ENCODE measurements at regions not wholly inside any gene's neighbourhood (a gene's known extent, or its start where the extent isn't known, plus 50 kb on each side); places are given as distances from the start of the nearest gene placed in this dataset.

DNA sequence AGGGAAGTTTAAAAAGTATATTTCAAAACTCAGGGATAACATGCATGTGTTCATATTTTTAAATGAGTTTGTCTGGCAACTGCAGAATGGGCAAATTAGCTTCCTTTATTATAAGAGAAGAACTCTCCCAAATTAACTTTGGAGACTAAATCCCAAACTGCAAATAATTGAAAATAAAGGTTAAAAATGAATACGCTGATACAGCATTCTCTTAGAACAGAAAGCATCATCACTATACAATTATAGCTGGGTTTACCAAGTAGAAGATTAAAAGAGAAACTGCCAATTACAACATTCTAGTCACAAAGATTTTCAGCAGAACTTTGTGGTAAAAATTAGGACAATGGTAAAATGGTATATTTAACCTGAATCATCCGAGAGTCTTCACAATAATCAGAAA, 73.3 kb downstream of the OLFM4 start:
- Histone ChIP-seq H4K91ac (ENCODE audit: low read length) (no peak overlapping the region), H3K4me1 (ENCODE audit: control insufficient read depth, insufficient read depth, low read depth, low read length) (no peaks in the 10 kb centered on the region), H3K79me1 (replicated peaks; ENCODE audit: low read length, poor library complexity, severe bottlenecking) (no peaks in the 10 kb centered on the region), H3K27me3 (ENCODE audit: control insufficient read depth in 1 of 2, insufficient read depth in 1 of 2, low read length in 2 of 2) (no peaks in the 10 kb centered on the region), H3K36me3 (ENCODE audit: control insufficient read depth in 1 of 2, insufficient read depth in 2 of 2, low read depth in 1 of 2, low read length in 2 of 2) (no peaks in the 10 kb centered on the region), H3K4me3 (ENCODE audit: insufficient read depth in 1 of 2, low read depth in 1 of 2, low read length in 2 of 2) (no peak overlapping the region), H3K4ac (ENCODE audit: low read depth in 1 of 2, low read length in 2 of 2) (no peak overlapping the region), H2BK5ac (ENCODE audit: low read depth, low read length, poor library complexity, severe bottlenecking) (no peak overlapping the region), H3K18ac (ENCODE audit: low read depth in 1 of 2, low read length in 2 of 2) (no peak overlapping the region), H3K14ac (ENCODE audit: low read length in 2 of 2) (no peak overlapping the region), H3K27ac (ENCODE audit: low read length, poor library complexity, severe bottlenecking) (no peak overlapping the region), H3K23ac (ENCODE audit: low read length in 2 of 2) (no peak overlapping the region), H3K9me3 (ENCODE audit: control insufficient read depth, low read length) (no peaks in the 10 kb centered on the region), H2AK5ac (ENCODE audit: low read length, severe bottlenecking) (no peak overlapping the region), H2BK12ac (ENCODE audit: low read length in 2 of 2) (no peak overlapping the region), H2BK15ac (ENCODE audit: low read depth, poor library complexity, severe bottlenecking) (no peak overlapping the region), H2BK120ac (ENCODE audit: low read depth, low read length) (no peak overlapping the region), H3K9ac (ENCODE audit: low read length) (no peak overlapping the region), H2AFZ (ENCODE audit: low read depth, low read length) (no peak overlapping the region), H3K4me2 (ENCODE audit: low read length, poor library complexity, severe bottlenecking) (no peak overlapping the region), H4K8ac (ENCODE audit: low read length) (no peak overlapping the region)
- WGBS, result no CpG with 5 or more reads among the region's 2 CpGs
- DNase-seq, result no peak

DNA sequence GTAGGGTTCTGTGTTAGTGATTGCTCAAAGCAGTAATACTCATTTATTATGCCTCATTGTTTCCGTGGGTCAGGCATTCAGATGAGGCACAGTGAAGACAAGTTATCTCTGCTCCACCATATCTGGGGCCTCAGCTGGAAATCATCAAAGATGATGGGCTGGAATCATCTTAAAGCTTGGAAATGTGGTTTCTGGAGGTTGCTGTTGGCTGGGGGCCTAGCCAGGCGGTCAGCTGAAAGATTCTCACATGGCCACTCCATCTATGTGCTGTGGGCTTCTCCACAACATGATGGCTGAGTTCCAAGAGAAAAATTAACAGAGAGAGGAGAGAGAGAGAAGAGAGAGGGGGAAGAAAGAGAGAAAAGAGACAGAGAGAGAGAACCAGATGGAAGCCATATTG, 75.5 kb downstream of the OLFM4 start:
- H3K4me2 ChIP-seq (ENCODE audit: low read length, poor library complexity, severe bottlenecking), result no peak overlapping the region
- no peak for DNase-seq
- no peaks in the 10 kb centered on the region for H3K4me1 ChIP-seq (ENCODE audit: control insufficient read depth, insufficient read depth, low read depth, low read length)

DNA sequence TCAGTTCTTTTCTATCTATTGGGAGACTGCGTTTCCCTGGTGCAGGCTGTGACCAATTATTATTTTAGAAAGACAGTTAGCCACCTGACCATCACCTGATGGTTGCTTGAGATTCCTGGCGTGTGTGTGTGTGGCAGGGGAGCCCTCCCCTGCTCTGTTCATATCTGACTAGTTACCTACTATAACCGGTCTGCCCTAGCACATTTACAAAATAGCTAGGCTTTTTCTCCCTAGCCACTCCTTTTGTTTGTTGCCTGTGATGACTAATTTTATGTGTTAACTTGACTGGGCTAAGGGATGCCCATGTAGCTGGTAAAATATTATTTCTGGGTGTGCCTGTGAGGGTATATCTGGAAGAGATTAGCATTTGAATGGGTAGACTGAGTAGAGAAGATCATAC, 76.9 kb downstream of the OLFM4 start:
- no peak overlapping the region for H2BK5ac ChIP-seq (ENCODE audit: low read depth, low read length, poor library complexity, severe bottlenecking)
- H2AK5ac ChIP-seq (ENCODE audit: low read length, severe bottlenecking), result no peak overlapping the region
- no peak overlapping the region for H3K9ac ChIP-seq (ENCODE audit: low read length)
- H3K23ac ChIP-seq (ENCODE audit: low read length in 2 of 2), result no peak overlapping the region
- H3K27me3 ChIP-seq (ENCODE audit: control insufficient read depth in 1 of 2, insufficient read depth in 1 of 2, low read length in 2 of 2), result peaks cover 0 to 3% of the 10 kb centered on the region in 2 experiments
- H3K14ac ChIP-seq (ENCODE audit: low read length in 2 of 2), result no peak overlapping the region
- H3K27ac ChIP-seq (ENCODE audit: low read length, poor library complexity, severe bottlenecking), result no peak overlapping the region
- no peak overlapping the region for H2BK12ac ChIP-seq (ENCODE audit: low read length in 2 of 2)
- no peak overlapping the region for H4K91ac ChIP-seq (ENCODE audit: low read length)
- H3K4me1 ChIP-seq (ENCODE audit: control insufficient read depth, insufficient read depth, low read depth, low read length), result no peaks in the 10 kb centered on the region
- WGBS, result 76% methylated on average over 2 of the region's 3 CpGs
- H3K4ac ChIP-seq (ENCODE audit: low read depth in 1 of 2, low read length in 2 of 2), result no peak overlapping the region
- no peak overlapping the region for H3K4me2 ChIP-seq (ENCODE audit: low read length, poor library complexity, severe bottlenecking)
- H3K18ac ChIP-seq (ENCODE audit: low read depth in 1 of 2, low read length in 2 of 2), result no peak overlapping the region
- no peaks in the 10 kb centered on the region for H3K79me1 ChIP-seq (replicated peaks; ENCODE audit: low read length, poor library complexity, severe bottlenecking)
- no peak overlapping the region for H2BK15ac ChIP-seq (ENCODE audit: low read depth, poor library complexity, severe bottlenecking)
- H4K8ac ChIP-seq (ENCODE audit: low read length), result no peak overlapping the region
- no peaks in the 10 kb centered on the region for H3K36me3 ChIP-seq (ENCODE audit: control insufficient read depth in 1 of 2, insufficient read depth in 2 of 2, low read depth in 1 of 2, low read length in 2 of 2)
- H2BK120ac ChIP-seq (ENCODE audit: low read depth, low read length), result no peak overlapping the region
- no peak overlapping the region for H2AFZ ChIP-seq (ENCODE audit: low read depth, low read length)
- H3K9me3 ChIP-seq (ENCODE audit: control insufficient read depth, low read length), result peaks cover 2% of the 10 kb centered on the region
- H3K4me3 ChIP-seq (ENCODE audit: insufficient read depth in 1 of 2, low read depth in 1 of 2, low read length in 2 of 2), result no peak overlapping the region
- no peak for DNase-seq

More for the DNA sequence above, 75.5 kb downstream of the OLFM4 start:
- WGBS, result 63% methylated on average over 2 of the region's 2 CpGs
- Histone ChIP-seq H3K9me3 (ENCODE audit: control insufficient read depth, low read length) (peaks cover 2% of the 10 kb centered on the region), H4K8ac (ENCODE audit: low read length) (no peak overlapping the region), H2BK15ac (ENCODE audit: low read depth, poor library complexity, severe bottlenecking) (no peak overlapping the region), H3K79me1 (replicated peaks; ENCODE audit: low read length, poor library complexity, severe bottlenecking) (no peaks in the 10 kb centered on the region), H3K18ac (ENCODE audit: low read depth in 1 of 2, low read length in 2 of 2) (no peak overlapping the region), H2AFZ (ENCODE audit: low read depth, low read length) (no peak overlapping the region), H2BK5ac (ENCODE audit: low read depth, low read length, poor library complexity, severe bottlenecking) (no peak overlapping the region), H3K27ac (ENCODE audit: low read length, poor library complexity, severe bottlenecking) (no peak overlapping the region), H2BK120ac (ENCODE audit: low read depth, low read length) (no peak overlapping the region), H3K4me3 (ENCODE audit: insufficient read depth in 1 of 2, low read depth in 1 of 2, low read length in 2 of 2) (no peak overlapping the region), H4K91ac (ENCODE audit: low read length) (no peak overlapping the region), H2AK5ac (ENCODE audit: low read length, severe bottlenecking) (no peak overlapping the region), H3K27me3 (ENCODE audit: control insufficient read depth in 1 of 2, insufficient read depth in 1 of 2, low read length in 2 of 2) (no peaks in the 10 kb centered on the region), H3K9ac (ENCODE audit: low read length) (no peak overlapping the region), H3K14ac (ENCODE audit: low read length in 2 of 2) (no peak overlapping the region), H2BK12ac (ENCODE audit: low read length in 2 of 2) (no peak overlapping the region), H3K36me3 (ENCODE audit: control insufficient read depth in 1 of 2, insufficient read depth in 2 of 2, low read depth in 1 of 2, low read length in 2 of 2) (no peaks in the 10 kb centered on the region), H3K23ac (ENCODE audit: low read length in 2 of 2) (no peak overlapping the region), H3K4ac (ENCODE audit: low read depth in 1 of 2, low read length in 2 of 2) (no peak overlapping the region)

DNA sequence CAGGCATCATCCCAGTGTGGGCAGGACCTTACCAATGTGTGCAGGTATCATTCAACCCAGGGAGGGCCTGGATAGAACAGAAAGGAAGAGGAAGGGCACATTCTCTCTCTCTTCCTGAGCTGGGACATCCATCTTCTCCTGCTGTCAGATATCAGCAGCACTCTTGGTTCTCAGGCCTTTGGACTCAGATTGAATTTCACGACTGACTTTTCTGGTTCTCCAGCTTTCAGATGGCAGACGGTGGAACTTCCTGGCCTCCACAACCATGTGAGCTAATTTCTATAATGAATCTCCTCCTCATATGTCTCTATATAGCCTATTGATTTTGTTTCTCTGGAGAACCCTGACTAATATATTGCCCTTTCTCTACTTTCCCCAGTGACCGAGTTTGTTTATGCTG, 77.3 kb downstream of the OLFM4 start:
- Histone ChIP-seq H3K27ac (ENCODE audit: low read length, poor library complexity, severe bottlenecking) (no peak overlapping the region), H2BK5ac (ENCODE audit: low read depth, low read length, poor library complexity, severe bottlenecking) (no peak overlapping the region), H2BK15ac (ENCODE audit: low read depth, poor library complexity, severe bottlenecking) (no peak overlapping the region), H3K79me1 (replicated peaks; ENCODE audit: low read length, poor library complexity, severe bottlenecking) (no peaks in the 10 kb centered on the region), H3K4ac (ENCODE audit: low read depth in 1 of 2, low read length in 2 of 2) (no peak overlapping the region), H2AFZ (ENCODE audit: low read depth, low read length) (no peak overlapping the region), H3K4me3 (ENCODE audit: insufficient read depth in 1 of 2, low read depth in 1 of 2, low read length in 2 of 2) (no peak overlapping the region), H3K4me1 (ENCODE audit: control insufficient read depth, insufficient read depth, low read depth, low read length) (no peaks in the 10 kb centered on the region), H2BK12ac (ENCODE audit: low read length in 2 of 2) (no peak overlapping the region), H3K9me3 (ENCODE audit: control insufficient read depth, low read length) (peaks cover 2% of the 10 kb centered on the region), H2AK5ac (ENCODE audit: low read length, severe bottlenecking) (no peak overlapping the region), H3K18ac (ENCODE audit: low read depth in 1 of 2, low read length in 2 of 2) (no peak overlapping the region), H4K8ac (ENCODE audit: low read length) (no peak overlapping the region), H3K27me3 (ENCODE audit: control insufficient read depth in 1 of 2, insufficient read depth in 1 of 2, low read length in 2 of 2) (peaks cover 0 to 3% of the 10 kb centered on the region in 2 experiments), H3K14ac (ENCODE audit: low read length in 2 of 2) (no peak overlapping the region), H3K23ac (ENCODE audit: low read length in 2 of 2) (no peak overlapping the region), H3K4me2 (ENCODE audit: low read length, poor library complexity, severe bottlenecking) (no peak overlapping the region), H2BK120ac (ENCODE audit: low read depth, low read length) (no peak overlapping the region), H3K36me3 (ENCODE audit: control insufficient read depth in 1 of 2, insufficient read depth in 2 of 2, low read depth in 1 of 2, low read length in 2 of 2) (no peaks in the 10 kb centered on the region), H4K91ac (ENCODE audit: low read length) (no peak overlapping the region), H3K9ac (ENCODE audit: low read length) (no peak overlapping the region)
- WGBS, result 82% methylated on average over 3 of the region's 3 CpGs
- no peak for DNase-seq

All from mesenchymal stem cell (in vitro differentiated cells and primary cell).